Tibial artery (tissue), 4 donors: ENCODE measurements at regions not wholly inside any gene's neighbourhood (a gene's known extent, or its start where the extent isn't known, plus 50 kb on each side); places are given as distances from the start of the nearest gene placed in this dataset.

Experiments used
- DNase-seq, 2 donors: peaks; one replicate each; pipeline ENCODE4 v3.0.0-alpha.2; 2019
- H3K27ac ChIP-seq, 2 donors: fragments of 200-600 bp; sonication (generic) in 1 of 2; 1 replicate in 1 of 2; 2 replicates in 1 of 2; pipeline ENCODE4 v1.5.1; 2018 to 2019; ENCODE audit warnings: mild to moderate bottlenecking in 1 of 2
- H3K27me3 ChIP-seq, 2 donors: fragments of 200-600 bp; sonication (generic) in 1 of 2; one replicate each; pipeline versions ENCODE4 v1.5.1 to v1.6.0; 2016 to 2019
- H3K36me3 ChIP-seq, 3 donors: fragments of 200-600 bp; sonication (generic) in 2 of 3; one replicate each; pipeline ENCODE4 v1.5.1; 2016 to 2019; ENCODE audit warnings: mild to moderate bottlenecking in 2 of 3
- H3K4me1 ChIP-seq, 4 donors: fragments of 200-600 bp; sonication (generic) in 2 of 4; 1 replicate in 3 of 4; 2 replicates in 1 of 4; pipeline ENCODE4 v1.5.1; 2016 to 2019
- H3K4me3 ChIP-seq, 2 donors: fragments of 200-600 bp; sonication (generic) in 1 of 2; 1 replicate in 1 of 2; 2 replicates in 1 of 2; pipeline ENCODE4 v1.5.1; 2018 to 2019; ENCODE audit warnings: mild to moderate bottlenecking in 2 of 2
- H3K9me3 ChIP-seq, 3 donors: fragments of 200-600 bp; sonication (generic) in 1 of 3; one replicate each; pipeline ENCODE4 v1.5.1; 2016 to 2019
- CTCF ChIP-seq, 2 experiments: fragments of 200-600 bp in 1 of 2; fragments of 450-650 bp in 1 of 2; IDR thresholded peaks; one replicate each; pipeline ENCODE4 v1.5.1; 2017 to 2019; ENCODE audit warnings: antibody characterized with exemption in 2 of 2, mild to moderate bottlenecking in 1 of 2, moderate library complexity in 1 of 2
- intact Hi-C: fragments of 100-400 bp; cut with DNase I; formaldehyde crosslinking; loops from one replicate; pipeline ENCODE4 v1.15.0; 2023; ENCODE audit warnings: low total_unique reads

- no peak for TF ChIP-seq CTCF (IDR thresholded peaks at IDR 0.05)
- no peaks in the 10 kb centered on the region for H3K36me3 ChIP-seq
- intact Hi-C loops = no loop called here
- no peak for DNase-seq
- no peaks in the 10 kb centered on the region for H3K4me1 ChIP-seq
- H3K27ac ChIP-seq = no peak overlapping the region
- H3K9me3 ChIP-seq = peaks cover 0 to 5% (median 0%) of the 10 kb centered on the region in 3 donors
- H3K4me3 ChIP-seq = no peak overlapping the region
- H3K27me3 ChIP-seq = no peaks in the 10 kb centered on the region
Measured at GRCh38 chr2:67719351-67719750, 322.2 kb downstream of the ETAA1 start.

- no peak overlapping the region for H3K4me3 ChIP-seq
- no peaks in the 10 kb centered on the region for H3K4me1 ChIP-seq
- H3K27ac ChIP-seq = no peak overlapping the region
- no peak for DNase-seq
- no peak for TF ChIP-seq CTCF (IDR thresholded peaks at IDR 0.05)
- intact Hi-C loops = no loop called here
- H3K27me3 ChIP-seq = no peaks in the 10 kb centered on the region
- H3K9me3 ChIP-seq = peaks cover 0 to 5% (median 0%) of the 10 kb centered on the region in 3 donors
- no peaks in the 10 kb centered on the region for H3K36me3 ChIP-seq
Measured at GRCh38 chr2:67721516-67721915, 324.4 kb downstream of the ETAA1 start.

GRCh38 chr2:67724261-67724660 is 327.1 kb downstream of the ETAA1 start:
- intact Hi-C loops = no loop called here
- no peak for DNase-seq
- Histone ChIP-seq H3K9me3 (peaks cover 0 to 5% (median 0%) of the 10 kb centered on the region in 3 donors), H3K36me3 (no peaks in the 10 kb centered on the region), H3K27ac (no peak overlapping the region), H3K4me3 (no peak overlapping the region), H3K27me3 (no peaks in the 10 kb centered on the region), H3K4me1 (no peaks in the 10 kb centered on the region)
- no peak for TF ChIP-seq CTCF (IDR thresholded peaks at IDR 0.05)

- no peaks in the 10 kb centered on the region for H3K4me1 ChIP-seq
- intact Hi-C loops = no loop called here
- no peaks in the 10 kb centered on the region for H3K36me3 ChIP-seq
- no peak overlapping the region for H3K4me3 ChIP-seq
- peaks cover 0 to 2% (median 0%) of the 10 kb centered on the region in 3 donors for H3K9me3 ChIP-seq
- no peak for DNase-seq
- TF ChIP-seq CTCF (IDR thresholded peaks at IDR 0.05) = no peak
- no peak overlapping the region for H3K27ac ChIP-seq
- H3K27me3 ChIP-seq = no peaks in the 10 kb centered on the region
Measured at GRCh38 chr2:67725731-67726130, 328.6 kb downstream of the ETAA1 start.

GRCh38 chr2:67726416-67726815 is 329.3 kb downstream of the ETAA1 start:
- H3K27ac ChIP-seq = no peak overlapping the region
- no peaks in the 10 kb centered on the region for H3K27me3 ChIP-seq
- H3K9me3 ChIP-seq = no peaks in the 10 kb centered on the region
- no peak for DNase-seq
- TF ChIP-seq CTCF (IDR thresholded peaks at IDR 0.05) = no peak
- intact Hi-C loops = no loop called here
- H3K36me3 ChIP-seq = no peaks in the 10 kb centered on the region
- no peaks in the 10 kb centered on the region for H3K4me1 ChIP-seq
- H3K4me3 ChIP-seq = no peak overlapping the region

GRCh38 chr2:67727131-67727530 is 330.0 kb downstream of the ETAA1 start:
- Histone ChIP-seq H3K4me3 (no peak overlapping the region), H3K27me3 (no peaks in the 10 kb centered on the region), H3K9me3 (no peaks in the 10 kb centered on the region), H3K4me1 (no peaks in the 10 kb centered on the region), H3K27ac (no peak overlapping the region), H3K36me3 (no peaks in the 10 kb centered on the region)
- DNase-seq = no peak
- no peak for TF ChIP-seq CTCF (IDR thresholded peaks at IDR 0.05)
- intact Hi-C loops = no loop called here
